EL (cell line): ENCODE measurements at regions not wholly inside any gene's neighbourhood (a gene's known extent, or its start where the extent isn't known, plus 50 kb on each side); places are given as distances from the start of the nearest gene placed in this dataset.
A peak's percentile ranks its signal among the peaks of the same experiment; 100 is the strongest.

Experiments used
- DNase-seq: peaks from one replicate; pipeline ENCODE4 v3.0.0-alpha.2; 2016

DNA sequence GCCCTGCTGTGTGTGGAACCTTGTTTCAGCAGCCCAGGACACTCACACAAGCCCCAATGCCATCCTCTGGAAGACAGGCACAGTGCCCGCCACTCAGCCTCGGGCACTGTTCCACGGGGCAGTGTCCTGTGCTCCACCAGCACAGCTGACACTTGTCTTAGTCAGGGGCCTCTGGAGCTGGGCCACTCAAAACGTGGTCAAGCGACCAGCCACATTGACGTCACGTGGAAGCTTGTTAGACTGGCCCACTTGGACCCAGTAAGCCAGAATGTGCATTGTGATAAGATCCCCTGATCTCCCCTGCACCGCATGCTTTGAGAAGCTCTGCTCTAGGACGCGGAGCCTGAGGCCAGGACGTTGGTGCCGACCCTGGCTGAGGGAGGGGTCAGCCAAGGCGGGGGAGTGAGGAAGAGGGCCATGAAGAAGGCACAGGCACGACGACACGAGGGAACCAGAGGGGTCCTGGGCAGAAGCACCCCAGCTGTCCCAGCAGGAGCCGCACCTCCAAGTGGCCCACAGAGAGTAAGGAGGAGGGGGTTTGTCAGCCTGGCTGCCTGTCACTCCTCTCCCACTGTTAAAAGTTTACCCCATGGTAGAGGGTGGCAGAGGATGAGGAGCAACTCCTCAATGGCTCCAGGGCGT lies 64.6 kb downstream of the LINC01488 start:
- no peak for DNase-seq

DNA sequence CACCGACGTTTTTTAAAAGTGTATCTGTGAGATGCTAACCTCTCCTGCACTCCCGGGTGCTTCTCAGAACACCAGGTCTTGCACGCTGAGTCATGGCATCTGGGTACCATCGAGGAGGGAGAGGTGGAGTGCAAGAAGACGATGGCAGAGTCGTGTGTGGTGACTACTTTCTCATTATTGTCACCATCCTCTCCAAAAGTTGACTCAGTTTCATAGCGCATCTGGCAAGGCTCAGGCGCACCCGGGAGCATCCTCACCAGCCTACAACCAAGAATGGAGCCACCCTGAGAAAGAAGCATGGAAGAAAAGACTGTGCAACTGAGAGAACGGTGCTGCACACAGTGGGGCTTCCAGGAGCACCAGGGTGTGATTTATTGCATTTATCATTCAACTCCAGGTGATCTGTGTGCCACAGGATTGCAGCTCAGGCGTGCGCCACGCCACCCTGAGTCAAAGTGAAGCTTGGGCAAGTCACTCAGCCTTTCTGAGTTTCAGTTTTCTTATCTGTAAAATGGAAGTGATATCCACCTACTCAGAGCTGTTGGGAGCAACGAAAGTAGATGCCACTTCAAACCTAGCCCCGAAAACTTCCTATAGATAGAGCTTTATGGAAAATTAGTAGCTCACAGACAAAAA lies 65.4 kb downstream of the LINC01488 start:
- no peak for DNase-seq

DNA sequence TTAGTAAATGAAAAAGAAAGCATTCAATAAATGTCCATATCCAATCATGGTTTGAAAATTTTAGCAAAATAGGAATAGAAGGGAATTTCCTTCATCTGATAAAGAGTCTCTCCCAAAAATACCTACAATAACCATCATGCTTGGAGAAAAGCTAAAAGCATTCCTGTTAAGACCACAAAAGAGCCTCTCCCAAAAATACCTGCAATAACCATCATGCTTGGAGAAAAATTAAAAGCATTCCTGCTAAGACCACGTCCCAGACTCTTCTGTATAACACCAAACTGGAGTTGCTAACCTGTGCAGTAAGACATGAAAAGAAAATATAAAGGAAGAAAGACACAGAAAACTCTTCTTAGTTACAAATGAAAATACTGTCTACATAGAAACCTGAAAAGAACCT lies 69.4 kb downstream of the LINC01488 start:
- DNase-seq: no peak

DNA sequence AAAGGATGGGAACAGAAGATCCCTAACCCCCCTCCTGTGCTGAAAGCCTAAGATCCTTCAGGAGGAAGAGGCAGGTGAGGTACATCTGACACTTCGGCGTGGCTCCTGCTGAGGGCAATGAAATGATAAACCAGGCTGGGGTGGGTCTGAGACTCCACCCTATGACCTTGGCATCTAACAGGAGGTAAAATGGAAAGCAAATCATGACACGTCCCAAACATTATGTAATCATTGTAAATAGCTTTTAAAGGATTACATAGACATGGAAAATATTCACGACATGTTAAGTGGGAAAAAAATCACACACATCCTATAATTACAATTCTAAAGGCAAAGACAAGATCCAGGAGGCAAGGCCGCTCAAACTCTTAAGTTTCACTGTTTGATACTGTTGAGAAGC lies 70.5 kb downstream of the LINC01488 start:
- DNase-seq: no peak

DNA sequence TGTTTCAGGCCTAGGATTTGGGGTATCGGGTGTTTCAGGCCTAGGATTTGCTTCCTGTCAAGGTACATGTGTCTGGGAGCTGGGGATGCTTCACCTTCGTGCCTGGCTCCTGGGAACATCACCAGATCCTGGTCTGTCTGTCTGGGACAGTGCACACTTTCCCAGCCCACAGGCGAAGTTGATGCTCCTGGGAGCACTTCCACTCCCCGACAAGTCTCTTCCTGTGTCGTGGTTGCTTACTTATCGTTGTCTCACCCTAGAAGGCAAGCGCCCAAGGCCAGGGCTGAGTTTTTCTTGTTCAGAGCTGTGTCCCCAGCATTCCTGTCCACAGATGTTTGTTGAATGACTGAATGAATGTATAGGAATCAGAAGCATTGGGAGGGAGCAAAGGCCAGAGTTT lies 71.5 kb downstream of the LINC01488 start:
- no peak for DNase-seq

DNA sequence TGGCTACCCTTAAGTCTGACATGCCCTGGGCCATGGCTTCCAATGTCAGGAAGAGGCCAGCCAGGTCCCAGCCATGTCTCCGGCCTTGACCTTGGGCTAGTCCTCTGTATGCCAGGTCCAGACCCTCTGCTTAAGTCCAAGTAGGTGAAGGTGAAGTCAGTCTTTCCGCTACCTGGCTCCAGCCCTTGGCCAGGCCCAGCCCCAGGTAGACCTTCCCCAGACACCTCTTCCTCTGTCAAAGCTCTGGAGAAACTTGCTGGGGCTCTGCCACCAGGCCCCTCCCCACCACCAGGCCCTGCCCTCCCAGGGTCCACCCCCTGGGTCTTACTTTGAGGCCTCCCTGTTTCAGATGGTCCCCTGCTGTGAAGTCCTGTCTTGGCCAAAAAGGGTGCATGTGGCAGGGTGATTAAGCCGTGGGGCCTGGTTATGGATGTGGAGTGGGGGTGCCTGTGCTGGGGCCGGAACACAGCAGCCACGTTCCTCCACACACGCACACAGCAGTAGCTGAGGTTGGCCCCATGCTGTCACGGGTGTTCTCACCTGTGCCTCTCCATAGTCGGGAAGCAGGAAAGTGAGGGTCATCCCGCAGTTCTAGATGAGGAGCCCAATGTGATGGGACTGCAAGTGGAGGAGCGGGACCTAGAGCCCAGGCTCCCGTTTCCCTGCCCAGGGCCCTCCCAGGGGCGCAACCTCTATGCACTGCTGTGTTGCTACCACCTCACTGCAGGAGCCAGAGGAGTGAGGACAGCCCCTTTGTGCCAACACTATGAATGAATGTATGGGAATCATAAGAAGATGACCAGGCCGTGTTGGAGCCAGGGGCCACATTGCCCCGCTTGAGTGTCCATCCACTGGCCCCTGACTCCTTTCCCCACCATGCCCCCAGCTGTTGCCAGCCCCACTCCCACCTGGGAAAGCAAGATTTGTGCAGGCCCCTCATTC lies 72.2 kb downstream of the LINC01488 start:
- no peak for DNase-seq

DNA sequence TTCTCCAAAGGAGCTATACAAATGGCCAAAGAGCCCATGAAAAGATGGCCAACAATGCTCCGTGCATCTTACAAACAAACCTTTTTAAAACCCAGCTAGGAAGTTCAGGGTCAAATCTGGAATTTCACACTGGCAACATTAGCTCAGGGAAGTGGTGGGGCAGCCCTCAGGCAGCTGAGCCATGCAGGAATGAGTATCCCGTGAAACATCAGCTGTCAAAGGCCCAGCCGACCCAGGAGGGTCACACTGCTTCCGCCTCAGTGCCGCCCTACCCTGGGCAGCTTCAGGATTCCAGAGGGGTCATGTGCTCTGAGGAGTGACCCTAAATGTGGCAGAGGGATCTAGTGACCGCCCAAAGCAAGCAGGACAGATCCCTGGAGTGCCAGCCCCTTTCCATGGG lies 73.4 kb downstream of the LINC01488 start:
- DNase-seq: peak; percentile 60

DNA sequence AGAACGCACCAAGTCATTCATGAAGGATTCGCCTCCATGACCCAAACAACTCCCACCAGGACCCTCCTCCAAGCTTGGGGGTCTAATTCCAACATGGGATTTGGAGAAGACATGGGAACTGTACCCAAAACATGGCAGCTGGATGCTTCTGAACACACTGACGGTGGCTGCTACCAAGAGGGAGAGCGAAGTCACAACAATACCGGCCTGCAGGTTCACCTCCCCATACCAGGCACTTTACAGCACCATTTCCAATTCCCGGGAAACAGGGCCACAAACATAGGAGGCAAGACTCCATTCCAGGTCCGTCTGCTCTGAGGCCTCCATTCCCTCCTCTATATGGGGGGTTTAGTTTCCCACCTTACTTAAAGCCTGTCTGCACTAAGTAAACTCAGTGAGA lies 75.8 kb downstream of the LINC01488 start:
- DNase-seq: no peak

DNA sequence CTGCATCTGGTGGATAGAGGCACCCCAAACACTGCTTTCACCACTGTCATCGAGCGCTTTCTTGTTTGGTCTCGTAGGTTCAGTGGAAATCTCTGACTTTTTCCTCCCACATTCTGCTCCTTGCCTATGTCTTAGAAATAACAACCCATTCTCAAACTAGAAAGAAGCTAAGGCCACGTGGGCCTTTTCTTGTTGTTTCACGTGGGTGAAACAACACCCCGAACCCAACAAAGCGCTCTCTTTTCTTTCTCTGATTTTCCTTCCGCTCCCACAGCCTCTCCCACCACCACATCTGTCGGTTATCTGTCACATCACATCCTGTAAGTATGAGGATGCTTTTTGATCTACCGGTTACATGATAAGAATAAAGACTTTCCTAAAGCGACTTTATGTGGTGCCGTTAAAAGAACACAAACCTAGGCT lies 77.1 kb downstream of the LINC01488 start:
- no peak for DNase-seq

DNA sequence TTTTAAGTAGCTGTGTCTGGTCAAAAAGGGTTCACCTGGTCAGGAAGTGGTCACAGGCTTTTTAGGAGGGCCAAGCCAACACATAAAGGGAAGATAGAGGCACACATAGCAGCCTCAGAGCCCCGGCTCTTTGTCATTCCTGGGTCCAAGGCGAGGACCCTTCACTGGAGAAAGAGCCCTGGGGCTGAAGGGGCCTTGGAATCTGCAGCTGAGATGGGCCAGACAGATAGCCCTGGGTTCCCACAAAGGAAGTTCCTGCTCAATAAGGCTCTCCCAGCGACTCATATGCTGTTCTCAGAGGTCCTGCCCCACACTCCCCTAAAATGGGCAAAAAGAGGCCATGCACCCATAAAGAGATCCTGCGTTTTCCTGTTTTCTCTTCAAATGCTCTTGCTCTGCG lies 77.7 kb downstream of the LINC01488 start:
- peak; percentile 21 for DNase-seq

DNA sequence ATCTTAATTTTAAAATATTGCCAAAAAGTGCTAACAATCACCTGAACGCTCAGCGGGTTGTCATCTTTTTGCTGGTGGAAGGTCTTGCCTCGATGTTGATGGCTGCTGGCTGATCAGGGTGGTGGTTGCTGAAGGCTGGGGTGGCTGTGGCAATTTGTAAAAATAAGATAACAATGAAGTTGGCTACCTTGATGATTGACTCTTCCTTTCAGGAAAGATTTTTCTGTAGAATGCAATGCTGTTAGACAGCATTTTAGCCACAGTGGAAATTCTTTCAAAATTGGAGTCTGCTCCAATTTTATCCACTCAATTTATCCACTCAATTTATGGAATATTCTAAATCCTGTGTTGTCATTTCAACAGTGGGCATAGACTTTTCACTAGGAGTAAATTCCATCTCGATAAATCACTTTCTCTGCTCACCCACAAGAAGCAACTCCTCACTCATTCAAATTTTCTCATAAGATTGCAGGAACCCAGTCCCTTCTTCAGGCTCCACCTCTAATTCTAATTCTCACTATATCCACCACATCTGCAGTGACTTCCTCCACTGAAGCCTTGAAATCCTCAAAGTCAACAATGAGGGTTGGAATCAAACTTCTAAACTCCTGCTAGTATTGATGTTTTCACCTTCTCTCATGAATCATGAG lies 78.8 kb downstream of the LINC01488 start:
- peak; percentile 55 for DNase-seq

DNA sequence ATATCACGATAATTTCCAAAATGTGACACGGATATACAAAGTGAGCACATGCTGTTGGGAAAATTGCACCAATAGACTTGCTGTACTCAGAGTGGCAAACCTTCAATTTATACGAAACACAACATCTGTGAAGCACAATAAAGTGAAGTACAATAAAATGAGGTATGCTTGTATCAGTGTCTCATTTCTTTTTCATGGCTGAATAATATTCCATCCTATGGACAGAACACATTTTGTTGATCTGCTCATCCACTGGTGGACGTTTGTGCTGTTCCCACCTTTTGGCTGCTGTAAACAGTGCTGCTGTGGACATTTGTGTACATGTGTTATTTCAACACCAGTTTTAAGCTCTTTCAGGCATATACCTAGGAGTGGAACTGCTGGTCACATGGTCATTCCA lies 78.7 kb upstream of the CCND1 start:
- DNase-seq: no peak

DNA sequence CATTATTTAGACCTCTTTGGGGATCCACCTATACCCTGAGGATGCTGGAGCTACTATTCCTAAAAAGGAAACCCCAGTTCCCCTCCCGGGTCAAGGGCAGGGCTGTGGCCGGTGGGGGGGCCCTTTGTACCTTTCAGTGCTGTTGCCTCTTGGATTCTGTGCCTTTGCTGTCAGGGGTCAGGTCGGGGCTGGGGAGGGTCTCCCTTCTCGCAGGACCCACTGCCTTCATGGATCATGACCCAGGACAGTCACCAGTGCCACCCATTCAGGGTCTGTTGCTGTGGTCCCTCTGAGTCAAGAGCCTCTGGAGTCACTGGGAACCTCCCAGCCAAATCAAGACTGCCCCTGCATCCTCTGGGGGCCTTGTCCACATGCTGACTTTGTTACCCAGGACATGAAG lies 78.1 kb upstream of the CCND1 start:
- no peak for DNase-seq

DNA sequence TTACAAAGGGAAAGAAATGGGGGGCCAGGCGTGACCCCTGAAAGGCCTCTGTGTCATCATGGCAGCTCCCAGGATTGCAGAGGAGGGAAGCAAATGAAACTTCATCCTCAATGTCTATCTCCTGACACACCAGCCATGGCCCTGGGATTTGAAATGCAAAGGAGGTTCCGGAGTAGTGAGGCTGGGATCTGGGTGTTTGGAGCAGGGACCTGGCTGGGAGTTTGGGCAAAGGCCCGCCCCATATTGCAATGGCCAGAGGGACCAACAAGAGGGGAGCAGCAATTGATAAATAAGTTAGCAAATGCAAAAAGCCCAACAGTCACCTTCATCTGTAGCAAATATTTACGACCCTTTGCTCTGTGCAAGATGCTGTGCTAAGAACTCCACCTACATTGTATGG lies 77.7 kb upstream of the CCND1 start:
- DNase-seq: no peak

DNA sequence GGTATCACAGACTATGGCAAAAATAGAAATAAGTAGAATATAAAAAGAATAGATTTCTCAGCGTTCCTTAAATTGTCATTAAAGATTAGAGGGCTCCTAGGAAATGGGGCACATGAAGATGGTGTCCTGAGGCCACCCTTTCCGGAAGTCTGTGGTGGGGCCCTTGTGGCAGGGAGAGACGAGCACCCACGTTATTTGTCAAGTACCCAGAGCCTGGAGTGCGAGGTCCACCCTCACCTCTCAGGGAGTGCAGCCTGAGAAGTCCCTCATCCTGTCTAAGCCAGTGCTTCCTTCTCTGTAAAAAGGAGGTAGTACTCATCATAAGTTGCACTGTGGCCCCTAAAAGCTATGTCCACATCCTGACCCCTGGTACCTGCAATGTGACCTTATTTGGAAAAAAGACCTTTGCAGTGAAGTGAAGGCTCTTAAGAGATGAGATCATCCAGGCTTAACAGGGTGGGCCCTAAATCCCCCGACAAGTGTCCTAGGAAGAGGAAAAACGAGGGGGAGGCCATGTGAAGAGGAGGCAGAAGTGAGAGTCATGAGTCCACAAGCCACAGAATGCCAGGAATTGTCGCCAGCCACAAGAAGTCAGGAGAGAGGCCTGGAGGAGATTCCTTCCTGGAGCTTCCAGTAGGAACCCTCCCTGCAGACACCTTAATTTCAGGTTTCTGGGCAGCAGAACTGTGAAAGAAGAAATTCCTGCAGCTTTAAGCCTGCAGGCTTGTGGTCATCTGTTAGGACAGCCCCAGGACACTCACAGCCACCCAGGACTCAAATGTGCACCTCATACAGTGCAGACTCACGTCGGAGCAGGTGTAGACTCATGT lies 76.8 kb upstream of the CCND1 start:
- DNase-seq: peak; percentile 64

DNA sequence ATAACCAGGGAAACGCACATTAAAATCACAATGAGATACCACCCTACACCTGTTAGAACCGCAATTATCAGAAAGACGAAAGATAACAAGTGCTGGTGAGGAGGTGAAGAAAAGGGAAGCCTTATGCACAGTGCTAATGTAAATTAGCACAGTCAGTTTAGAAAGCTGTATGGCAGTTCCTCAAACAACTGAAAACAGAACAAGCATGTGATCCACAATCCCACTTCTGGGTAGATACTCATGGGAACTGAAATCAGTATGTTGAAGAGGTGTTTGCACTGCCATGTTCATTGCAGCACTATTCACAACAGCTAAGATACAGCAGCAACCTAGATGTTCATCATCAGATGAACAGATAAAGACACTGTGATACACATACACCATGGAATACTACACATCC lies 75.0 kb upstream of the CCND1 start:
- no peak for DNase-seq

DNA sequence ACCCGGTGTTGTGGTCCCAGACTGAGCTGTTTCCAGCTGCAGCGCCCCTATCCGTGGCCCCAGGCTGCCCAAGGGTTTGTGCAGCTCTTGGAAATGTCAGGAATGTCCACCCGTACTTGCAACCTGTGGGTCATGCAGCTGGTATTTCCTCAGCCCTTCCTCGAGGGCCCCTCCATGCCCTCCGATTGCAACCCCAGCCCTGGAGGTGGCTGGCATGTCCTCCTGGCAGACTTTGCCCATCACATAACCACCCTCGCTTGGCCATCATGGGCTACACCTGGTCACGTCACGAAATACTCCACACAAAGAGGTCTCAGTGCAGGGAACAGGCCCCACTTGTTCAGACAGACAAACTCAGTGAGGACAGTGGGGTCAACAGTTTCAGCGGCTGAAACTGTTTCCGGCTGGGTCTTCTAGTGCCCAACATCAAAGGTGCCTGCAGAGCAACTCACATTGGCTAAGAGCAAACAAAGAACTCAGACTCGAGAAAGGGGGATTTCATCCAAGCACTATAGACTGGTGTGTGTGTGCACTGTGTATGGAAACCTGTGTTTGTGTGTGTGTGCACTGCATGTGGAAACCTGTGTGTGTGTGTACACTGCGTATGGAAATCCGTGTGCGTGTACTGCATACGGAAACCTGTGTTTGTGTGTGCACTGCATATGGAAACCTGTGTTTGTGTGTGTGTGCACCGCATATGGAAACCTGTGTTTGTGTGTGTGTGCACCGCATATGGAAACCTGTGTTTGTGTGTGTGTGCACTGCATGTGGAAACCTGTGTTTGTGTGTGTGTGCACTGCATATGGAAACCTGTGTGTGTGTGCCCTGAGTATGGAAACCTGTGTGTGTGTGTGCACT lies 72.8 kb upstream of the CCND1 start:
- peak; percentile 67 for DNase-seq

DNA sequence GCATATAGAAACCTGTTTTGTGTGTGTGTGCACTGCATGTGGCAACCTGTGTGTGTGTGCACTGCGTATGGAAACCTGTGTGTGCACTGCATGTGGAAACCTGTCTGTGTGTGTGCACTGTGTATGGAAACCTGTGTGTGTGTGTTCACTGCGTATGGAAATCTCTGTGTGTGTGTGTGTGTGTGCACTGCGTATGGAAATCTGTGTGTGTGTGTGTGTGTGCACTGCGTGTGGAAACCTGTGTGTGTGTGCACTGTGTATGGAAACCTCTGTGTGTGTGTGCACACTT lies 72.2 kb upstream of the CCND1 start:
- no peak for DNase-seq

DNA sequence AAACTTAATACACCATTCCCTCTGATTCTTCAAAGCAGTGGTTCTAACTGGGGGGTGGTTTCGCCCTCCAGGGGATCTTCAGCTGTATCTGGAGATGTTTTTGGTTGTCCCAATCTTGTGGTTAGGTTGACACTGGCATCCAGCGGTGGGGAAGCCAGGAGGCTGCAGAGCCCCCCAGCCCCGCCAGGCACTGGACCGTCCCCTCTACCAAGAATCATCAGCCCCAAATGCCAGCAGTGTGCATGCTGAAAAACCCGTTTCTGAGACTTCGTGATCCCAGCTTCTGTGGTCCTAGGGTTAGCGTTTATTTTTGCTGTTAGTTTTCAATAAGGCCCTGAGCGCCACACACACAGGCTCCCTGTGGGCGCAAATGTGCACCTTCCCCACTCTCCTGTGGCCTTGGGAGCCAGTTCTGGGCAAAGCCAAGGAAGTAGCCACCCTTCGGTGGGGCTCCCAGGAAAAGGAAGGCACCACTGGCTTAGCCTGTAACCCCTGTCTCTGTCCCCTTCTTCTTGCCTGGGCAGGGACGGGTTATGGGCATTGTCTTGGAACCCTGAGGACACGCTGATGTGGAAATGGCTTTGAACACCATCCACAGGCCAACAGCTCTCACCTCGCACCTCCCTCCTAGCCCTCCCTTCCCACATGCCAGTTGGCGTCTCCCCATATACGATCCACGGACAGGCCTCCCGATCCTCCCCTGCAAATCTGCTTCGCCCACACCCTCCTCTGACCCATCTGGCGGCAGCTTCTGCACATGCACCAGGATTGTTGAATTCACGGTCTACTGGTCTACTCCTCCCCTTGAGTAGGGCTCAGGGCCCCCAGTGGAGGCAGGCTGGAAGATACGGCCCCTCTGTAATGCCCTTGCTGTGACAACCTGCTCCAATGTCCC lies 71.4 kb upstream of the CCND1 start:
- DNase-seq: no peak

DNA sequence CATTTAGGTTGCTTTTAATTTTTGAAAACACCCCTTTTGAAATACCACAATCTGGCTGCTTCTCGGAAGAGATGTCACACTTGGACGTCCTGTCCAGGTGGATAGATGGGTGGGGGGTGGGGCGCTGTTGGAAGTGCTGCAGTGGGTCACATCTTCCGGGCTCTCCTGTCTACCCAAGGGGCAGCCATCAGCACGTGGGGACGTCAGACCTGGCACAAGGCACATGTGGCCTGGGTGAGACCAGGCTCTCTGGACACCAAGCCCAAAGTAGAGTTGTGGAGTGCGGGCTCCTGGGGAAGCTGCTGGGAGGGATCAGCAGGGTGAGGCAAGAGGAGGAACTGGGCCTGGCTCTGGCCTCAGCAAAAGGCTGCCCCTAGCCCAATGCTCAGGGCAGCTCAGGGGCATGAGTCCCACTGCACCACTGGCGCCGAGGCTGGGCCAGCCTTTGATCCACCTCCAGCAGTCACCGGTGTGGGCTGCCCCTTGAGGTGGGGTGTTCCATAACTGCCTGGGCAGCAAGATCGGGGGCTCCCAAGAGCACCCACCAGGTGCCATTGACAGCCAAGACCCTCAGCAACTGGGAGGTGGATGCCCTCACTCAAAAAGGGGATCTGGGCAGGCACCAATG lies 68.6 kb upstream of the CCND1 start:
- DNase-seq: no peak
